ENCODE measurements at regions not wholly inside any gene's neighbourhood (a gene's known extent, or its start where the extent isn't known, plus 50 kb on each side); places are given as distances from the start of the nearest gene placed in this dataset.
"Not testable (repeated sequence)": the region's sequence is repeated elsewhere in the genome, so short reads cannot be mapped to it uniquely, and the experiment has no call there.

- TF ChIP-seq, protein P1, sequence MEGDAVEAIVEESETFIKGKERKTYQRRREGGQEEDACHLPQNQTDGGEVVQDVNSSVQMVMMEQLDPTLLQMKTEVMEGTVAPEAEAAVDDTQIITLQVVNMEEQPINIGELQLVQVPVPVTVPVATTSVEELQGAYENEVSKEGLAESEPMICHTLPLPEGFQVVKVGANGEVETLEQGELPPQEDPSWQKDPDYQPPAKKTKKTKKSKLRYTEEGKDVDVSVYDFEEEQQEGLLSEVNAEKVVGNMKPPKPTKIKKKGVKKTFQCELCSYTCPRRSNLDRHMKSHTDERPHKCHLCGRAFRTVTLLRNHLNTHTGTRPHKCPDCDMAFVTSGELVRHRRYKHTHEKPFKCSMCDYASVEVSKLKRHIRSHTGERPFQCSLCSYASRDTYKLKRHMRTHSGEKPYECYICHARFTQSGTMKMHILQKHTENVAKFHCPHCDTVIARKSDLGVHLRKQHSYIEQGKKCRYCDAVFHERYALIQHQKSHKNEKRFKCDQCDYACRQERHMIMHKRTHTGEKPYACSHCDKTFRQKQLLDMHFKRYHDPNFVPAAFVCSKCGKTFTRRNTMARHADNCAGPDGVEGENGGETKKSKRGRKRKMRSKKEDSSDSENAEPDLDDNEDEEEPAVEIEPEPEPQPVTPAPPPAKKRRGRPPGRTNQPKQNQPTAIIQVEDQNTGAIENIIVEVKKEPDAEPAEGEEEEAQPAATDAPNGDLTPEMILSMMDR (IDR thresholded peaks at IDR 0.05 in 4 of 5, conservative IDR thresholded peaks at IDR 0.05 in 1 of 5): not testable (repeated sequence)
- TF ChIP-seq POLR2A (IDR thresholded peaks at IDR 0.05): not testable (repeated sequence)
Measured at GRCh38 chr12:131312382-131312781, 358.7 kb downstream of the ADGRD1 start.

Data from gastrocnemius medialis (tissue), 4 donors.